ENCODE measurements at regions not wholly inside any gene's neighbourhood (a gene's known extent, or its start where the extent isn't known, plus 50 kb on each side); places are given as distances from the start of the nearest gene placed in this dataset.

DNA sequence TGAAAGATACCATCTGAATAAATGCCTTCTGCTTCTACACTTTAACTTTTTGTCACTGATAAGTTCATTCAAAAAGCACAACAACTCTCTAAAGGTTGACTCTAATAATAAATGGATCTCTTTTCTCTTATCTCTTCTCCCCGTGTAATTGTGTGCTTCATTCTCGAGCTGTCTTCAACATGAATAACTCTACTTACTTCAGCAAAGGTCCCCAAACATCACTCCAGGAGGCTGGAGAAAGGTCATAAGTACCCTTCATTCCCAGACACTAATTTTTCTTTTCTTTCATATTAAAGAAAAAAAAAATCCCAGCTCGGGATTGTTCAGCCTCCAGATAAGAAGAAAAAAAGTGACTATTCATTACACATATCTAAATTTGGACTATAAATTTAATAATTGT is 222.2 kb downstream of the FOXO1 start:
- TF ChIP-seq POLR2A (IDR thresholded peaks at IDR 0.05) = no peak
- TF ChIP-seq, protein P1, sequence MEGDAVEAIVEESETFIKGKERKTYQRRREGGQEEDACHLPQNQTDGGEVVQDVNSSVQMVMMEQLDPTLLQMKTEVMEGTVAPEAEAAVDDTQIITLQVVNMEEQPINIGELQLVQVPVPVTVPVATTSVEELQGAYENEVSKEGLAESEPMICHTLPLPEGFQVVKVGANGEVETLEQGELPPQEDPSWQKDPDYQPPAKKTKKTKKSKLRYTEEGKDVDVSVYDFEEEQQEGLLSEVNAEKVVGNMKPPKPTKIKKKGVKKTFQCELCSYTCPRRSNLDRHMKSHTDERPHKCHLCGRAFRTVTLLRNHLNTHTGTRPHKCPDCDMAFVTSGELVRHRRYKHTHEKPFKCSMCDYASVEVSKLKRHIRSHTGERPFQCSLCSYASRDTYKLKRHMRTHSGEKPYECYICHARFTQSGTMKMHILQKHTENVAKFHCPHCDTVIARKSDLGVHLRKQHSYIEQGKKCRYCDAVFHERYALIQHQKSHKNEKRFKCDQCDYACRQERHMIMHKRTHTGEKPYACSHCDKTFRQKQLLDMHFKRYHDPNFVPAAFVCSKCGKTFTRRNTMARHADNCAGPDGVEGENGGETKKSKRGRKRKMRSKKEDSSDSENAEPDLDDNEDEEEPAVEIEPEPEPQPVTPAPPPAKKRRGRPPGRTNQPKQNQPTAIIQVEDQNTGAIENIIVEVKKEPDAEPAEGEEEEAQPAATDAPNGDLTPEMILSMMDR (IDR thresholded peaks at IDR 0.05) = no peak
- TF ChIP-seq POLR2AphosphoS5 (IDR thresholded peaks at IDR 0.05) = no peak

All from breast epithelium (tissue), 3 donors.